ENCODE measurements at regions not wholly inside any gene's neighbourhood (a gene's known extent, or its start where the extent isn't known, plus 50 kb on each side); places are given as distances from the start of the nearest gene placed in this dataset.

- Histone ChIP-seq H3K79me2 (ENCODE audit: control insufficient read depth, low read length) (no peaks in the 10 kb centered on the region), H3K4me3 (ENCODE audit: low read length) (no peak overlapping the region), H4K20me1 (ENCODE audit: control insufficient read depth, insufficient read depth, low read depth, low read length) (no peaks in the 10 kb centered on the region), H3K27ac (ENCODE audit: low read depth, low read length) (no peak overlapping the region), H3K27me3 (ENCODE audit: control insufficient read depth, low read length) (peaks cover 9% of the 10 kb centered on the region), H3K36me3 (ENCODE audit: control insufficient read depth, low read length) (no peaks in the 10 kb centered on the region), H3K4me1 (ENCODE audit: control insufficient read depth, low read length) (peaks cover 33% of the 10 kb centered on the region), H3F3A (ENCODE audit: control insufficient read depth, insufficient read depth) (no peaks in the 10 kb centered on the region), H3K9me3 (ENCODE audit: control insufficient read depth, insufficient read depth, low read length) (no peaks in the 10 kb centered on the region), H3K9me2 (replicated peaks; ENCODE audit: control insufficient read depth, low read length) (no peaks in the 10 kb centered on the region), H3K4me2 (ENCODE audit: low read length) (peak overlapping the region; percentile 13; the same call in 1 of the 2 replicates)
- TF ChIP-seq EZH2phosphoT487 (IDR thresholded peaks at IDR 0.05; ENCODE audit: borderline replicate concordance, low read length) (no peak), CTCF (IDR thresholded peaks at IDR 0.05; ENCODE audit: low read depth, low read length, poor library complexity, severe bottlenecking) (no peak)
Observed at GRCh38 chr12:132437252-132437932, 52.6 kb upstream of the FBRSL1 start.

DNA sequence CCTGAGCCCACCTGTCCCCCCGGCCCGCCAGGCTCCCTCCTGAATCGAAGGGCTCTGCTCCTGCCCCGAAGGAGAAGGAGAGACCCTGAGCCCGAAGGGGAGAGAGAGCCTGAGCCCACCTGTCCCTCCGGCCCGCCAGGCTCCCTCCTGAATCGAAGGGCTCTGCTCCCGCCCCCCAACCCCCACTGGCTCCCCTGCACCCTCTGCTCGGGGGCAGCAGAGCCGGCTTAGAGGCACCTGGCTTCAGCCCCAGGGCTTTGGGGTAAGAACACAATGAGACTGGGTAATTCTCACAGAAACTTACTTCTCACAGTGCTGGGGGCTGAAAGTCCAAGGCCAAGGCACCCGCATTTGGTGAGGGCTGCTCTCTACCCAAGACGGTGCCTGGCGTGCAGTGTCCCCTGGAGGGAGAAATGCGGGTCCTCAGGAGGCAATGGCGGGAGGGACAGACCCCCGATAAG lies 53.1 kb upstream of the FBRSL1 start:
- Histone ChIP-seq H3F3A (ENCODE audit: control insufficient read depth, insufficient read depth) (no peaks in the 10 kb centered on the region), H3K4me3 (ENCODE audit: low read length) (no peak overlapping the region), H3K9me3 (ENCODE audit: control insufficient read depth, insufficient read depth, low read length) (no peaks in the 10 kb centered on the region), H3K9me2 (replicated peaks; ENCODE audit: control insufficient read depth, low read length) (no peaks in the 10 kb centered on the region), H3K27ac (ENCODE audit: low read depth, low read length) (no peak overlapping the region), H4K20me1 (ENCODE audit: control insufficient read depth, insufficient read depth, low read depth, low read length) (no peaks in the 10 kb centered on the region), H3K4me2 (ENCODE audit: low read length) (no peak overlapping the region), H3K36me3 (ENCODE audit: control insufficient read depth, low read length) (no peaks in the 10 kb centered on the region), H3K4me1 (ENCODE audit: control insufficient read depth, low read length) (peaks cover 33% of the 10 kb centered on the region), H3K79me2 (ENCODE audit: control insufficient read depth, low read length) (no peaks in the 10 kb centered on the region), H3K27me3 (ENCODE audit: control insufficient read depth, low read length) (peaks cover 9% of the 10 kb centered on the region)
- no peak for TF ChIP-seq CTCF (IDR thresholded peaks at IDR 0.05; ENCODE audit: low read depth, low read length, poor library complexity, severe bottlenecking)
- TF ChIP-seq EZH2phosphoT487 (IDR thresholded peaks at IDR 0.05; ENCODE audit: borderline replicate concordance, low read length): no peak

DNA sequence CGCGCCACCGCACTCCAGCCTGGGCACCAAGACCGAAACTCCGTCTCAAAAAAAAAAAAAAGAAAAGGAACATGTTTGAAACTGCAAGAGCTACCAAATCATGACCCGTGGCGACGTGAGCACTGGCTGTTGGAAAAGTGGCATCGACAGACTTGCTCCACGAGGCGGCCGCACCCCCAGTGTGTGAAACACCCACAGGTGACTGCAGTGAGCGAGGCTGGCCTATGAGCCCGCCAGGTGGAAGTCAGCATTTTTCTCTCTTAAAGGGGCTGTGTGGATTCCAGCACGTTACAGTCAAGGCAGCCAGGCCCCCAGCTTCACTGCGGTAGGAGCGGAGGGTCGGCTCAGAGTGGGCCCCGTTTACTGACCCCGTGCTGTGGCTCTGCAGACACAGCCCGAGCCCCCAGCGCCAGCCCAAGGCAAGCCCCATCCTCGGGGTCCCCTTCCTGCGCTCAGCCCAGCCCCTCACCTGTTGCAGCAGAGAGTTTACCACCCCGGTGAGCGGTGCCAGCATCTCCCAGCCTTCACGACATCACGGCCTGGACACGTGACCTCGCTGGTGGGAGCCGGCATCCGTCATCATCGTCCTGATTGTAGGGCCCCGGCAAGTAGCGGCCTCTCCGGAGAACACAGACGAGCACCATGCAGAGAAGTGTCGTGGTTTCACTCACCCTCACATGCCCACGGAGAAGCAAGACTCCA lies 54.3 kb upstream of the FBRSL1 start:
- TF ChIP-seq EZH2phosphoT487 (IDR thresholded peaks at IDR 0.05; ENCODE audit: borderline replicate concordance, low read length): no peak
- no peak for TF ChIP-seq CTCF (IDR thresholded peaks at IDR 0.05; ENCODE audit: low read depth, low read length, poor library complexity, severe bottlenecking)
- Histone ChIP-seq H3K4me3 (ENCODE audit: low read length) (no peak overlapping the region), H3F3A (ENCODE audit: control insufficient read depth, insufficient read depth) (no peaks in the 10 kb centered on the region), H3K27ac (ENCODE audit: low read depth, low read length) (no peak overlapping the region), H3K79me2 (ENCODE audit: control insufficient read depth, low read length) (no peaks in the 10 kb centered on the region), H3K9me2 (replicated peaks; ENCODE audit: control insufficient read depth, low read length) (no peaks in the 10 kb centered on the region), H3K36me3 (ENCODE audit: control insufficient read depth, low read length) (no peaks in the 10 kb centered on the region), H3K4me2 (ENCODE audit: low read length) (no peak overlapping the region), H3K4me1 (ENCODE audit: control insufficient read depth, low read length) (peaks cover 42% of the 10 kb centered on the region), H4K20me1 (ENCODE audit: control insufficient read depth, insufficient read depth, low read depth, low read length) (no peaks in the 10 kb centered on the region), H3K9me3 (ENCODE audit: control insufficient read depth, insufficient read depth, low read length) (no peaks in the 10 kb centered on the region), H3K27me3 (ENCODE audit: control insufficient read depth, low read length) (peaks cover 9% of the 10 kb centered on the region)

Measured in DOHH2 (cell line).